ENCODE measurements at regions not wholly inside any gene's neighbourhood (a gene's known extent, or its start where the extent isn't known, plus 50 kb on each side); places are given as distances from the start of the nearest gene placed in this dataset.

DNA sequence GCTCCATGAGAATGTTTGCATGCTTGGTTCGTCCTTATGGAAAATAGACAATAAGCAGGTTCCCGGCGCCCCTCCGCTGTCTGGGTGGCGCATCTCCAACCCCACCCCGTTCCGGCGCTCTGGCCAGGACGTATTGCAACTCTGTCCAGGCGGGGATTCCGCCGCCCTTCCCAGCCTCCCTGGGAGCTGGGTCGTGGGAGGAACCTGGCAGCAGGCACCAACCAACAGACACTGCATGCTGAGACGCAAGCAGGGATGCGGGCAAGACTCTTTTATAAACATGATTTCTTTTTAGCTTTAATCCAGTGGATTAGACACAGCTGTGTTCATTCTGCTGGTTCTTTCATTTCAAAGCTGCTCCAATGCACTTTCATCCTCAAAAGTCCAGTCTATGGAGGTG lies 240.2 kb downstream of the SH3BP4 start:
- TF ChIP-seq, protein P1, sequence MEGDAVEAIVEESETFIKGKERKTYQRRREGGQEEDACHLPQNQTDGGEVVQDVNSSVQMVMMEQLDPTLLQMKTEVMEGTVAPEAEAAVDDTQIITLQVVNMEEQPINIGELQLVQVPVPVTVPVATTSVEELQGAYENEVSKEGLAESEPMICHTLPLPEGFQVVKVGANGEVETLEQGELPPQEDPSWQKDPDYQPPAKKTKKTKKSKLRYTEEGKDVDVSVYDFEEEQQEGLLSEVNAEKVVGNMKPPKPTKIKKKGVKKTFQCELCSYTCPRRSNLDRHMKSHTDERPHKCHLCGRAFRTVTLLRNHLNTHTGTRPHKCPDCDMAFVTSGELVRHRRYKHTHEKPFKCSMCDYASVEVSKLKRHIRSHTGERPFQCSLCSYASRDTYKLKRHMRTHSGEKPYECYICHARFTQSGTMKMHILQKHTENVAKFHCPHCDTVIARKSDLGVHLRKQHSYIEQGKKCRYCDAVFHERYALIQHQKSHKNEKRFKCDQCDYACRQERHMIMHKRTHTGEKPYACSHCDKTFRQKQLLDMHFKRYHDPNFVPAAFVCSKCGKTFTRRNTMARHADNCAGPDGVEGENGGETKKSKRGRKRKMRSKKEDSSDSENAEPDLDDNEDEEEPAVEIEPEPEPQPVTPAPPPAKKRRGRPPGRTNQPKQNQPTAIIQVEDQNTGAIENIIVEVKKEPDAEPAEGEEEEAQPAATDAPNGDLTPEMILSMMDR (conservative IDR thresholded peaks at IDR 0.05) = no peak
- TF ChIP-seq ZFX (IDR thresholded peaks at IDR 0.05) = no peak

DNA sequence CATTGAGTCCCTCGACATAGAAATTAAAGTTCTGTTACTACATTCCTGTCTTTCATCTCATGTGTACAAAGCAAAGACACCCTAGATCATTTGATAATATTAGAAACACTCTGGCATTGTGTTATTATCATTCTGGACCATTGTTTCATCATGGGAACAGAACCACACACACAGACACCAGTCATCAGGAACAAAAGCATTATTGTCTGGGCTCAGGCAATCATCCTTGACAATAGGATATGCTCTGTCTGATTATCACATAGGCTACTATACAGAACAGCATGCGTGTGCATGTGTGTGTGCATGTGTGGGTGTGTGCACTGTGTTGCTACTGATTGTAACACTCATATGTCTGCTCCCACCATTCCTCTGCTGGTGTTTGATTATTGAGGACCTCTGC lies 242.5 kb downstream of the SH3BP4 start:
- TF ChIP-seq ZFX (IDR thresholded peaks at IDR 0.05) = no peak
- TF ChIP-seq, protein P1 (conservative IDR thresholded peaks at IDR 0.05) = no peak
- no peak overlapping the region for H3K27ac ChIP-seq

More for the DNA sequence above, 240.2 kb downstream of the SH3BP4 start:
- no peak overlapping the region for H3K27ac ChIP-seq

DNA sequence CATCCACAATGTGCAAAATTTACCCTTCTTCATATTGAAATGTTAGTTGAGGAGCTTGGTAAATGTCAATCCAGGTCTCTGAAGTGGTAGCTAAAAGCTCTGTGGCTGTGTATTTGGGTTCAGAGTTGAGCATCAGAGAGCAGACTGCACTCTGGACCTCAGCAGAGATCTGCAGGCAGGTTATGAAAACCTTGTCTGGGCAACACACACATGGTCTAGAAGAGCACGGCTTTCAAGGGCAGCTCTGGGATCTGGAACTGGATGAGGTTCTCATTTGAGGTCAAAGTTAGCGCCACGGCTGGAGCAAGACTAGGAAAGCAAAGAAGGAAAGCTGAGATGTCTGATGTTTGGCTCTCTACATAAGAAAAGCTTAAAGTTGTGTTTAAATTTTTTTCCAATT lies 243.0 kb downstream of the SH3BP4 start:
- no peak overlapping the region for H3K27ac ChIP-seq
- TF ChIP-seq, protein P1 (conservative IDR thresholded peaks at IDR 0.05) = no peak
- TF ChIP-seq ZFX (IDR thresholded peaks at IDR 0.05) = no peak

DNA sequence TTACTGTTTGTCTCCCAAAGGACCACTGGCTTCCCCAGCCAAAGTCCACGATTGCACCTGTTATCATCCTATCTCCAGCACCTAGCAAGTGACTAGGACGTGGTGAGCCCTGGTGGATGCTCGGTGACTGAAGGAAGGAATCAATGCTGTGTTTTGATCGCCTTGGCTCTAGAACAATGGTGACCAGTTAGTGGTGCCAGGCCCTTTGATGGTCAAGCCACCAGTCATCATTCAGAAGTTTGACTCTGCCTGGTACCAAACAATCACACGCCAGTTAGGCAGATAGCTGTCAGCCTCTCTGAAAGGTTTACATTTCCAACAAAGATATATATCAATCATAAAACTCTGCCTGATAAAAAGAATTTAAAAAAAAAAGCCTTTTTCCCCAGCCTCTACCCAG lies 244.1 kb downstream of the SH3BP4 start:
- no peak overlapping the region for H3K27ac ChIP-seq
- TF ChIP-seq ZFX (IDR thresholded peaks at IDR 0.05) = no peak
- TF ChIP-seq, protein P1 (conservative IDR thresholded peaks at IDR 0.05) = no peak

DNA sequence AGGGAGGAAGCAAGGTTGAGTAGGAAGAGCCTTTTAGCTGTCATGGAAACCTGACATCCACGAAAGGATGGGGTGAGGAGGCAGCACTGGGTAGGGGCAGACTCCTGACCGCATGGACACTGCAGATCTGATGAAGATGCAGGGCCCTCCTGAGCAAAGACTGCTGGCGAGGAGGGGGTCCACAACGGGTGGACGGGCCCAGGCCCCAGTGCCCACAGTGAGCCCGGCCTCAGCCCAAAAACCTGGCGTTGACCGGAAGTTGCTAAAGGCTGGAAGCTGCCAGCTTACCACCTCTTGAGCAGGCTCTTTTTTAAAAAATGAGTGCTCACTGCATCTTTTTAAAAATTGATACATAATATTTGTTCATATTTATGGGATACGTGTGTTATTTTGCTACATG lies 247.3 kb downstream of the SH3BP4 start:
- no peak overlapping the region for H3K27ac ChIP-seq
- TF ChIP-seq ZFX (IDR thresholded peaks at IDR 0.05) = no peak
- TF ChIP-seq, protein P1 (conservative IDR thresholded peaks at IDR 0.05) = no peak

DNA sequence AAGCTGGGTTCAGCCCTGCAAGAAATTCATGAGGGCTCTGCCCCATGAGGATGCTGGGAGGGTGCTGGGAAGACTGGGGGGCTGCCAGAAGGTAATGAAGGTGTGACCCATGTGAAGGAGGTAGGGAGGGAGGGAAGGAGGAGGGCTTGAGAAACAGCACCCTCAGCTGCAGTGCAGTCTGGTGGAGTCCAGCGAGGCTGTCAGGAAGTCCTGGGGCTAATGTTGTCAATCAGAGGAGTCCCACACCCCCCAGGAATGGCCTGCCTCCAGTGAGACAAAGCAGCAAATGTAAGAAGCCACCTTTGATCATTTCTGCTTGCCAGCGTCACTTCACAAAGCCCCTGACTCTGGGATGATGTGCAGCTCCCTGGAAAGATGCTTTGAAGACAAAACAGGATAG lies 248.4 kb downstream of the SH3BP4 start:
- TF ChIP-seq, protein P1 (conservative IDR thresholded peaks at IDR 0.05) = no peak
- TF ChIP-seq ZFX (IDR thresholded peaks at IDR 0.05) = no peak
- no peak overlapping the region for H3K27ac ChIP-seq

DNA sequence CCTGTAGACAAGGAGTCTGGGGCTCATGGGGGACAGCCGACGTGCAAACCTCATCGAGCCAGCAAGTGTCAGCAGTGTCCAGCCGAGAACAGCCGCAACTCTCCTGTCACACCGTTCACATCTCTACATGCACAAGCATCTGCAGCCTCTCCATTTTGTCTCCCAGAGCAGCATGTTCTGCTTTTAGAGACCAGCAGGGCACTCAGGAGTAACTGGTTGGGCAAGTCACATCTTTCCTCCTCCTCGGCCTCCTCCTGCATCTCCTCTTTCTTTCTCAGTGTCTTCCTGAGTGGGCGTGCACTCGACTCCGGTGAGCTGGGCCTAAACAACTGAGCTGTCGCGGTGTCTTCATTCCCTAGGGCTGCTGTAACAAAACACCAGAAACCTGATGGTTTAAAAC lies 249.9 kb downstream of the SH3BP4 start:
- TF ChIP-seq, protein P1 (conservative IDR thresholded peaks at IDR 0.05) = no peak
- TF ChIP-seq ZFX (IDR thresholded peaks at IDR 0.05) = no peak
- H3K27ac ChIP-seq = no peak overlapping the region
